NCI-H2196 treated with DMSO at 0.1 percent for 48 hours (cell line): ENCODE measurements at regions not wholly inside any gene's neighbourhood (a gene's known extent, or its start where the extent isn't known, plus 50 kb on each side); places are given as distances from the start of the nearest gene placed in this dataset.

Experiments
- DNase-seq: peaks from one replicate; lab custom pipeline; 2025; ENCODE audit not compliant: unreplicated experiment; lab: John Stamatoyannopoulos, UW

DNA sequence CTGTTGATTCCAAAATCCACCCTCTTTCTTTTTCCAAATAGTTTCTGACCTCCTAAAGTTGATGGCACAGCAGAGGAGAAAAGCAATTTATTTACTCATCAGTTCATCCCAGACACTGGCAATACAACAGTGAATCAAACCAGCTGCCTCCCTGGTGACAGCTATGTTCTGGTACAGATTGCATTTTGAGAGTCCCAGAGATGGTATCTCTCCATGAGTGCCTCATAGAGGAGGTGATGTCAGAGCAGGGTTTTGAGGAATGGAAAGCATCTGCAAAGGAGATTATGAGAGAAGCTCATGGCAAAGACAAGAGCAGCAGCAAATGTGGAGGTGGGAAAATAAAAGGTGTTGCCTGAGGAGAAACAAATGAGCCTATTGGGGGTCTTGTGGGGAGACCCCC lies 377.2 kb downstream of the MN1 start:
- DNase-seq = no peak

DNA sequence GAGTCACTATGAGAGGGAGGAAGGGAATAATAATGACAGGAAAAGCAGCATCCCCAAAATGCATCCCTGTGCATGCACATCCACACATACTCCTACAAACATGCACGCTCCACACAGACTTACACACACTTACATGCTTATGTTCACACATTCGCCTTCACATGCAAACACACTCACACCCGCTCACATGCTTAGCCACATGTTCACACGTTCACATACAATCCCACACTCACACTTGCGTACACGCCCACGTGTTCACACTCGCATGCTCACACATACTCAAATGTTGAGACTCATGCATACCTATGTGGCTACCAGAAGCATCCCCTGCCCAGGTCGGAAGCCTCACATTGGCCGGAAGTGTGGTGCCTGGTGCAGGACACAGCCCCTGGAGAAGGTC lies 372.1 kb downstream of the MN1 start:
- no peak for DNase-seq

DNA sequence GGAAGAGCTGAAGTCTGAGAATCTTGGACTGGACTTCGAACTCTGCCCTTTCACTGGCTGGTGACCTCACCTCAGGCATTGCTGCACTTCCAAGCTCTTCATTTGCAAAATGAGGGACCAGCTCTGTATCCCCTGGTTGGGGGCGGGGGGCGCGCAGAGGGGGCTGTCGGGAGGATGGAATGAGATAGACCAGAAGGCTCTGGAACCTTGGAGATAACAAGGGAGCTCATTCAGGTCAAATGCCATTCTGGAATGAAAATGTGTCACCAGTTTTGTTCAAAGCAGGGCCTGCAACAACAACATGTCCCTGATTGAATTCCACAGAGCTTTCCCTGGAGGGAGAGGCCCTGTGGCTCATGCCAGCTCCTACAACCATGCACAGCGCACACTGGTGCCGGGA lies 370.5 kb downstream of the MN1 start:
- DNase-seq = no peak

DNA sequence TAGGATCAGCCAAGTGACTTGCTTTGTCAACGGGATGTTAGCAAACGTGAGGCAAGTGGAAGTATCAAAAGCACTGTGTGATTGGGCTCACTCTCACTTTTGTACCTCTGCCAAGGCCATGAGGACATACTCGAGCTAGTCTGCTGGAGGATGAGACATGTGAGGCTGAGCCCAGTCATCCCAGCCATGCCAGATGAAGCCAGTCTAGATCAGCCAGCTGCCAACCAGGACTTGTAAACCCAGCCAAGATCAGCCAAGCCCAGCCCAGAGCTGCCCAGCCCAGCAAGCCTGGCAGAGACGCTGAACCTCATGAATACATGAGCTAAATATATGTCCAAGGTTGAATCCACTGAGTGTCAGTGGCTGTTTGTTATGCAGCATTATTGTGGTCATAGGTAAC lies 369.7 kb downstream of the MN1 start:
- no peak for DNase-seq

DNA sequence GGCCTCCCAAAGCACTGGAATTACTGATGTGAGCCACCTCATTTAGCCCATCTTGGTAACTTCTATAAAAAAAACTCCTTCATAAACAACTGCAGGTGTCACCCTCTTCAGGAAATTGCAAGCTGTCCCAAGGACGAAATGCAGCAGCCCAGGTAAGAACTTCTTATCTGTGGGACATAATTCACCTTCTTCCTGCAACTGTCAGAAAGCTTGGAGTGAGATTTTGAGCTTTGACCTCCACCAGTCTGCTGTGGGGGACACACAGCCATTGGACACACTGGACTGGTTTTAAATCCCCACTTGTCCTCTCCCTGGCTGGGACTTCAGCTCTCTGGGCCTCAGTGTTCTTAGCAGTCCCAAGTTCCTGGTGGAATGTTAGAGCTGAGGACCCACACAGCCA lies 368.5 kb downstream of the MN1 start:
- DNase-seq = no peak

DNA sequence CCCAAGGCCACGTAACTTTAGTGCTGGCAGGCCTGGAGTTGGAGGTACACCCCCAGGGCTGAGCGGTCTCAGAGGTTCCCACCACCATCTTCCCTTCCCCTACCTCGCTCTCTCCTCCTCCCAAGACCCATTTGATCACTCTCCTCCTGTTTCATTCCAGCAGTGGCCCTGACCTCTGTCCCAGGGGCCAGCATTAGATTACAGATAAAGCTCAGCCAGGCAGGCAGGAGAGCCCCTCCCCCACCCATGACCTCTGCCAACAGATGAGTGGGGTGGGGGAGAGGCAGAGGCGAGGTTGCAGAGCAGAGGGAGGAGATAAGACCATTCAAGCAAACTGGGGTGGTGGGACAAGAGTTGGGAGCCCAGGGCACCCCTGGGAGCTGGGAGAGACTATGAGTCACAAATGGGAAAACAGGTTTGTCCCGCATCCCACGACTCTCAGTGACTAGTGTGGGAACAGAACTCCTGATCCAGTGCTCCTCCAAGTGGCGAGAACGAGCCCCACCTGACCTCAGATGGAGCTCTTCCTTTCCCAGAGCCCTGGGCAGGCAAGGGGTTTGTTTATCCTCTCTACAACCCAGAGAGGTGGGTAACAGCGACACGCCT lies 367.9 kb downstream of the MN1 start:
- DNase-seq = no peak

DNA sequence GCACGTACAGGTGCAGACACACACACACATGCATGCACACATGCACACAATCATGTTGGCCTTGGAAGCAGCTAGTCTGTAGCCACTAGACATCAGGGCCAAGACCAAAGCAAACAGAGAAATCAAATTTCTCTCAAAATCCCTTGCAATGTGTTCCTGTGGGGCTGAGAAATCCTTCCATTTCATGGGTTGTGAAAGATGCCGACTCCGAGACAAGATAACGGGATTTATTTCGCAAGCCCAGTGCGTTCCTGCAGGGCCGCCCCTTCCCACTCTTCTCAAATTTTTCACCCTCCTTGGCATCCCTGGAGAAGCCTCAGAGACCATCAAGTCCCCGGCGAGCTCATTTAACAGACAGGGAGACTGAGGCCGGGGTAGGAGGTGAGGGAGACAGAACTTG lies 366.7 kb downstream of the MN1 start:
- no peak for DNase-seq

DNA sequence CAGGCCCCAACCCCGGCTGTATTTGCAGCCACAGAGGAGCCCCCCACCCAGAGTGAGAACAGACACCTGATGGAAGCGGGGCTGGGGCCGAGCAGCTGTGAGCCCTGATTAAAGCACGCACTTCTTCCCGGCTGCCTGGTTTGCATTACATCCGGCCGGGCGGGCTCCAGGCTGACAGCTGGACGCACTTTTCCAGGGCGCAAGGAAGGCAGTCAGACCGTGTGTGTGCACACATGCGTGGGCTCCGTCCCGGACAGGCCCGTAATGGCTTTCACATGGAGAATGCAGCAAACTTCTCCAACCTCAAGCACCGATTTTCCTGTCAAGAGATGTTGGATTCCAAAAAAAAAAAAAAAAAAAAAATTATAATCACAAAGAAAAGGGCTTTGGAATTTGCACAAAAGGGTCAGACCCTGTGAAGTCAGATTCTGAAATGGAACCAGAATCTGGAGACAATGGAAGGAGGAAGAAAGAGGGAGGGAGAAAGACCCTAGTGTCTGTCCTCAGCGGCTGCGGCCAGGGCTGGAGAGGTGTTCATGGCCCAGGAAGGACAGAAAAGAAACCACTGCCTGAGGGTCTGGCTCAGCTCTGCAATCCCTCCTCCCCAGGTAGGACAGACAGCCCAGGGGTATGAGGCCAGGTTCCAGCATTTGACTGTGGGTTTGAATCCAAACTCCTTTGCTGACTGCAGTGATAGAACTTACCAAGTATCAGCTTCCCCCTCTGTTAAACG lies 365.5 kb downstream of the MN1 start:
- no peak for DNase-seq

DNA sequence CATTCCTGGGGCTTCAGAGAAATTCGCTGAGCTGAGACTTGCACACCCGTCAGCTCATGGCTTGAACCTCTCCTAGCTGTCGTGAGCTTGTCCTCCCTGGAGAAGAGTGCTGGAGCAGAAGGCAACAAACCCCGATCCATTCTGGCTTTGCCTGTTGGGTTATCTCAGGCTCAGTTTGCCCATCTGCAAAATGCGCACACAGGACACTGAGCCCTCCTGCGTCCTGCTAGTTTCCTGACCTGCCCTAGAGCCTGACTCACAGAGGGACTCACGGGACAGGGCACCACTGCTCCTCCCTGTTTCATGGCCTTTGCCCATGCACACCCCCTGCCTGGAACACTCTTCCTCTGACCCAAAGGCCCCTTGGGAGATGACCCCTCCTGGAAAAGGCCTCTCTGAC lies 365.0 kb downstream of the MN1 start:
- DNase-seq = no peak

DNA sequence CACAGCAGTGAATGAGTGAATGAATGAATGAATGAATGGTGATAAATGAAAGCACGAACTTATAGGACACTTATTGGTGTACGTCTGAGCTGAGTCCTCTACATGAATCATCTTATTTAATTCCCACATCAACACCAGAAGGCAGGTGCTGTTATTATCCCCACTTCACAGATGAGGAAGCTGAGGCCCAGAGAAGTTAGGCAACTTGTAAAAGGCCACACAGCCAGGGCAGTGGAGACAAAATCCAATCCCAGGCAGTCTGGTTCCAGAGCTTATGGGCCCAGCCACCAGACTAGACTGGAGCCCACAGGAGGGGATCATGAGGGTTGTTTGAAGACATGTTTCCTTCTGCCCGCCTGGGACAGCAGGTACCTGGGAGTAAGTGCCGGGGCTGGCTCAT lies 364.0 kb downstream of the MN1 start:
- no peak for DNase-seq

DNA sequence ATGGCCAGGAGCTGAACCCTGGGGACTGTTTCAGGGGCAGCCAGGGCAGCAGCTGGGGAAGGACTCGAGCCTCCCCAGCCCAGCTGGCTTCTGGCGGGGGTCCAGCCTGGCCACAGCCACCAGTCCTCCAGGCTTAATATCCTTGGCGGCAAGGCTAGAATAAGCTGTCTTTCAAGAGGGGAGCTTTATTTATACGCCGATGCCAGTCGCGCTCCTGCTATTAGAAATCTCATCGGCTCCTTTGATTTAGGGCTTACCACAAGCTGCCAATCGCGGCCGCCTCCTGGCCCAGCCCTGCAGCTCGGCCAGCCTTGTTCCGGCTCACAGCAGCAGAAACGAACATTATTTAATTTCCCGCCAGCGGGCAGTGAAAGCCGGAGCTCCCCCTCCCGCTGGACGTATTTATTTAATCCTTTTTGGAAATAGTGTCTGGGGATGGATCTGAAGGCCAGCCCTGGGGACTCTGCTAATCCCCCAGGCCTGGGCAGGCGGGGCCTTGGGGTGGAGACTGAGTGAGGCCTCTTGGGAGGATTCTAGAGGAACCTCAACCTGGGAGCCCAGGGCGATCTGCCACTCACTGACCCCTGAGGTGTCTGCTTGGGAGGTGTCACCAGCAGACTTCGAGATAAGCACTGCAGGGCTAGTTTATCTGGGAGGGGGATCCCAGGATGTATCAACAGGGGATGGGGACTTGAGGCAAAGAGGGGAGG lies 363.1 kb downstream of the MN1 start:
- DNase-seq = peak; percentile 3

DNA sequence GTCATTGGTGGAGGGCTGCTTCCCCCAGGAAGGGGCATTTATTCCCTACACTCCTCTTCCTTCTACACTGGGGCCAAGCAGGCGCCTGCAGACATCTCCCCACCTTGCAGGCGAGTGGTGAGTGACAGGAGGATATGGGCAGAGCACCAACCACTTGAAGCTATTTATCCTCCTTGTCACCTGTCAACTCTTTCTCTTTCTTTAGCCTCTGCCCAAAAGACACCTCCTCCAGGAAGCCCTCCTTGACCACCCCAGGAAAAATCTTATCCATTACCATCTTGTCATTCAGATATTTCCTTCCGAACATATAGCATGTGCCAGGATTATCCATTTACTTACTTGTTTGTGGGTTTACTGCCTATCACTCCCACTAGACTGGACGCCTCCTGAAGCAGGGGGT lies 362.4 kb downstream of the MN1 start:
- DNase-seq = no peak

DNA sequence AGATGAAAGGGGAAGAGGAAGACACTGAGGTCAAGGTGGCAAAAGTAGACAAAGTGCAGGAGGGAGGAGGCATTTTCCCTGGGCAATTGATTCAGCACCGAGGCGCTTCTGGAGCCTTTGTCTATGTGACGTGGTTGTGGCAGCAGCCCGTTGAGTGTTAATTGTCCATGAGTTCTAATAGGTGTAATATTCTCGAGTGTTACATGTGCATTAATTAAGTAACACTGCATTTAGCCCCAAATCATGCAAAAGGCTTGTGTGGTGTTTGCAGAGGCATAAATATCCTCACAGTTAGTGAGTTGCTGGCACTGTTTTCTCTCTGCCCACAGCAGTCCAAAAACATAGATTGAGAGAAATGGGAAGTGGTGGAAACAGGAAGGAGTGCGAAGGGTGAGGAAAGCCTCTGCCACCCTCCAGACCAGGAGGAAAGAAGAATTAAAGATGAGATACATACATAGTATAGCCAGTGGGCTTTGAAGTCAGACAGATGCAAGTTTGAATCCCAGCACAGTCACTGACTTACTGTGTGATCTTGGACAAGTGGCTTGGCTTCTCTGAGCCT lies 361.2 kb downstream of the MN1 start:
- no peak for DNase-seq

DNA sequence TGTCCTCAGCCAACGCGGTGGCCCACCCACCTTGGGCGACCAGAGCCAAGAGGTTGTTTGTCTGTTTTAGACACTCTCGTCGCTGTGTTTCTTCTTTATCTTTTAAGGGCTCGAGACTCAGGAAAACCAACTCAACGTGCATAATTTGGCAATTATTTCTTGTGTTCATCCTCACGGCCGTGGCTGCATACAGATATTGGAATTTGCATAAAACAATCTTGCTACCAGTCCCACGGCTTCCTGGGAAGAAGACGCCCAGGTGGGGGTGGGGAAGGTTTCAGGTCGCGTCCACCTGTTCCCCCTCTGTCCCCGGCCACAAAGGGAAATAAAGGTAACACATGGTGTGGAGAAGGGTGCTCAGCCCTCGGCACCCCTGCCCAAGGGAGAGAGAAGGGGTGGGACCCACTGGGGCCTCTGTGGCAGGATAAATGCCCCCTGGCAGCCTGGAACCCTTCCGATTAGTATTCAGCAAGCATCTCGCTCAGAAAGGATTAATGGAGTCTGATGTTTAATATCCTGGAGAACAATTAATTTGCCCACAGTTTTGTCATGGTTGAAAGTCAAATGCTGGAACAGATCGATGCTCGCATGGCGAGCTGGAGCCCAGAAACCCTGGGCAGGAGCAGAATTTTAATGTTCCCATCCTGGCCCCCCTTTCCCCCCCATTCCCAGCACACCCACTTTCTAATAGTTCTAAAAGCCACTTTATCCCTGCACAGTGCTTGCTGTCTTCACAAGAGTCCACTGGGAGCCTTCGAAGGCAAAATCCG lies 359.7 kb downstream of the MN1 start:
- no peak for DNase-seq

DNA sequence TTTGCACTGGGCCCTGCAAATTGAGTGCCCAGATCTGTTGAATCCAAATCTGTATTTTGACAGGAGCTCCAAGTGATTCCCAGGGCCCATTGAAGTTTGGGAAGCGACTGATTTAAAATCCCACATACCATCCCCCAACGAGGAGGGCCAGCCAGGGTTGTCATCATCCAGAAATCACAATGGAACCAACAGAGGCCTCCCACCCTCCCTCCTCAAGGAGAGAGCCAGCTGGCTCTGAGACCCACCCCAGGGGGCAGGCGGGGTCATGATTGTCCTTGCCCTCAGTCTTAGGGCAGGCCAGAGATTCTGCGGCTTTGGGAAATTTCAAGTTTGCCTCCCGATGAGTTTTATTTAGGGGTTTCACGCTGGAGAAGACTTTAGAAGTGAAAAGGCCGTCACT lies 358.2 kb downstream of the MN1 start:
- DNase-seq = no peak

DNA sequence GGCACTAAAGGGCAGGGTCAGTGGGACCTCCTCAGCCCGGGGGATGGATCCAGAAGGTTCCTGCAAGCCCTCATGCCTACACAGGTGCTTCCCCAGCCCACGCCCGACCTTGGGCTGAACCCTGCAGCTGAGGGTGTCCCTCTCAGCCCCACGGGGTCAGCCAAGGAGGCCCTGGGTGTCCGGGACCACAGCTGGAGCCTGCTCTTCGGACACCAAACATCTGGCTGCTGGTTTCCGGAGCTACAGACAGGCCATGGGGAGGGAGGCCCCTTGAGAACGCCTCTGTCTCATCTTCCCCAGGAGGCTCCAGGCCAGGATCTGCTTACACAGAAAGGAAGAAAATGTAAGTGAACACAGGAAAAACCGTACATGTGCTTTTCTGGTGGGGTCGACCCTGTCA lies 355.7 kb downstream of the MN1 start:
- DNase-seq = no peak

DNA sequence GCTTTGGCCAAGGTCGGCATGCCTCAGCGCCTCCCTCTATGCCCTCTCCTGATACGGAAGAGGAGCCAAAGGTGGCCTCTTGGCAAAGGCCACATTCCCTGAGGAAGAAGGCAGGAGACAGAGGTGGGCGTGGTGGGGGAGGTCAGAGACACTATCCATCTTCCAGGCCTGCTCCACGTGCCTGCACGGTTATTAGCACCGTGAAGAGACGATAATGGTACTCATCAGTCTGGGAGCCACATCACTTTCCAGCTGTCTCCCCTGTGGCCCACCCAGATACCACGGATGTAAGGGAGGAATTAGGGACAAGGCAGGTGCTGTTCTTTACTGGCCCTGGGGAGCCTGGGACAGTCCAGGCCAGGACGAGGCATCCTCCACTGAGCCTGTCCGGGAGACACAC lies 354.3 kb downstream of the MN1 start:
- DNase-seq = no peak

DNA sequence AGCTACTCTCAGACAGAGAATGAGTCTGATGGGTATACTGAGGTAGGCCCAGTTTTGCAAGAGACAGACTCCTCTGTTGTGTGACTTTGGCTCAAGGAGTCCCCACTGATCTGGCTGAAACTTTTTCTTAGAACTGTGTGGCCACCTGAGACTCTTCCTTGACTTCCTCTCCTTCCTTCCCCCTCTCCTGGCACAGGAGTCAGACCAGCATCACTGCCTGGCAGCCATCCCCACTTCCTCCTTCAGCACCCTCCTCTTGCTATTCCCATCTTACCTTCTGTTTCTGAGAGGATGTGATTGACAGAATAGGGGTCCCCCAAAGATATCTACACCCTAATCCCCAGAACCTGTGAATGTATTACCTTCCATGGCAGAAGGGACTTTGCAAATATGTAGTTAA lies 351.1 kb downstream of the MN1 start:
- DNase-seq = no peak

DNA sequence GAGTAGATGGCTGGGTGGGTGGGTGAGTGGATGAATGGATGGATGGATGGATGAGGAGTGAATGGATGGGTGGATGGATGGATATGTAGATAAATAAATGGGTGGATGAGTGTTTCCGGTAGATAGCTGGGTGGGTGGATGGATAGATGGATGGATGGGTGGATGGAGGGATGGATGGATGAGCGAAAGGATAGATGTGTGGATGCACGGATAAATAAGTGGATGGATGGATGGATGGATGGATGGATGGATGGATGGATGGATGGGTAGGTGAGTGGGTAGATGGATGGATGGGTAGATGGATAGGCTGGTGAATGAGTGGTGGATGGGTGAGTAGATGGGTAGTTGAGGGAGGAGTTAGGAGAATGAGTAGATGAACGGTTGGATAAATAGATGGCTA lies 349.3 kb downstream of the MN1 start:
- no peak for DNase-seq

DNA sequence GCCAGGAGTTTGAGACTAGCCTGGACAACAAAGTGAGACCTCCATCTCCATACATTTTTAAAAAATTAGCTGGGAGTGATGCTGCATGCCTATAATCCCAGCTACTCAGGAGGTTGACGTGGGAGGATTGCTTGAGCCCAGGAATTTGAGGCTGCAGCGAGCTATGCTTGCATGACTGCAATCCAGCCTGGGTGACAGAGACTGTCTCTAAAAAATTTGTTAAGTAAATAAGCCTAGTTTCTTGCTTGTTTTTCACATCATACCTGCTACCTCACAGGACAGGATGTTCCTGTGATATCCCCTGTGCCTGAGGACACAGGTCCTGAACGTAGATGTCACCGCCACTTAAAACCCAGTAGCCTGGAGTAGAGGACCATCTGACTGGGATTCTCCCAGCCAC lies 348.6 kb downstream of the MN1 start:
- DNase-seq = no peak

DNA sequence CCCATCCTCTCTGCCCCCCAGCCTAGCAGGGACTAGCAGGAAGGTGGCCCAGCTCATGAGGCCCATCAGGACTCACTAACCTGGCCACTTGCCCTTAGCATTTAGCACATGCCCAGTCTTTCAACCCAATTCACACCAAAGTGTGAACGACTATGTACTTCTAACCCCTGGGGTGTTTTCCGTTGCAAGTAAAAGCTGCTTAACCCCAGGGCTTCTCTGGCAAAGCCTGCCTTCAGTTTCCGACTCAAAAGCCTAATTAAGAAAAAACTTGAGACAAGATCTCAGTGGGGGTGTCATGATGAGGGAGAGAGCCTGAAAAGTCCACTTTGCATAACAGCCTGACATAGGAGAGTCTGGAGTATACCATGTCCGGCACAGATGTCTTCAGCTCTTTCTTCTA lies 347.8 kb downstream of the MN1 start:
- DNase-seq = no peak
